ENCODE measurements at regions not wholly inside any gene's neighbourhood (a gene's known extent, or its start where the extent isn't known, plus 50 kb on each side); places are given as distances from the start of the nearest gene placed in this dataset.

- TF ChIP-seq POLR2A (IDR thresholded peaks at IDR 0.05; ENCODE audit: low read depth, low read length) = no peak
- no peak for TF ChIP-seq CTCF (conservative IDR thresholded peaks at IDR 0.05; ENCODE audit: low read depth, low read length)
- TF ChIP-seq CEBPB (IDR thresholded peaks at IDR 0.05; ENCODE audit: low read depth, low read length) = no peak
- no peak for TF ChIP-seq RFX5 (IDR thresholded peaks at IDR 0.05; ENCODE audit: low read depth, low read length)
- no peak for TF ChIP-seq RAD21 (IDR thresholded peaks at IDR 0.05; ENCODE audit: low read length)
- TF ChIP-seq RCOR1 (IDR thresholded peaks at IDR 0.05; ENCODE audit: insufficient replicate concordance, low read length) = no peak
- TF ChIP-seq NFE2L2 (IDR thresholded peaks at IDR 0.05; ENCODE audit: low read depth, low read length) = no peak
- no peak for TF ChIP-seq MAFK (IDR thresholded peaks at IDR 0.05; ENCODE audit: low read depth, low read length)
- no peak for TF ChIP-seq SMC3 (IDR thresholded peaks at IDR 0.05; ENCODE audit: low read depth, low read length)
- no peak for TF ChIP-seq MXI1 (IDR thresholded peaks at IDR 0.05; ENCODE audit: borderline replicate concordance, low read depth, low read length)
These were observed 252.8 kb downstream of the NAP1L3 start for GRCh38 chrX:93420525-93421082.

Data from IMR-90 (cell line).